ENCODE measurements at regions not wholly inside any gene's neighbourhood (a gene's known extent, or its start where the extent isn't known, plus 50 kb on each side); places are given as distances from the start of the nearest gene placed in this dataset.
A peak's percentile ranks its signal among the peaks of the same experiment; 100 is the strongest.

DNA sequence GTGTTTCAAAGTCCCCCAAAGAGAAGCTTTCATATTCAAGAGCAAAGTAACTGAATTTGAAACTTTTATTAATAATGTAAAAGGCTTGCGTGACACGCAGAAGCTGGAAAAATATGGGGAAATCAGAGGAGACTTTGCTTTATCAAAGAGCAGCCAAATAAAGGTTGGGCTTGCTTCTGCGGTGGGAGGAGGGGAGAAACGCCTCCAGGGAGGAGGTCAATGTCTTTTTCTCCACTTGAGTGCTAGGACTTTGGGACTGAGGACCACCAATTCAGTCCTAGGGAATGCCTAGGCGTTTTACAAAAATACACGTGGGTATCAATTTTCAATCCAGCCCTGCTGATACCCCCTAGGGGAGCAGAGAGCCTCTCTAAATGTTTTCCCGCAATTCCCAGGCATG, 60.9 kb upstream of the FZD10 start:
- DNase-seq (ENCODE audit: low read depth in 1 of 2, low spot score in 1 of 2) = no peak
- no peak overlapping the region for H3K27ac ChIP-seq
- TF ChIP-seq, protein P1, sequence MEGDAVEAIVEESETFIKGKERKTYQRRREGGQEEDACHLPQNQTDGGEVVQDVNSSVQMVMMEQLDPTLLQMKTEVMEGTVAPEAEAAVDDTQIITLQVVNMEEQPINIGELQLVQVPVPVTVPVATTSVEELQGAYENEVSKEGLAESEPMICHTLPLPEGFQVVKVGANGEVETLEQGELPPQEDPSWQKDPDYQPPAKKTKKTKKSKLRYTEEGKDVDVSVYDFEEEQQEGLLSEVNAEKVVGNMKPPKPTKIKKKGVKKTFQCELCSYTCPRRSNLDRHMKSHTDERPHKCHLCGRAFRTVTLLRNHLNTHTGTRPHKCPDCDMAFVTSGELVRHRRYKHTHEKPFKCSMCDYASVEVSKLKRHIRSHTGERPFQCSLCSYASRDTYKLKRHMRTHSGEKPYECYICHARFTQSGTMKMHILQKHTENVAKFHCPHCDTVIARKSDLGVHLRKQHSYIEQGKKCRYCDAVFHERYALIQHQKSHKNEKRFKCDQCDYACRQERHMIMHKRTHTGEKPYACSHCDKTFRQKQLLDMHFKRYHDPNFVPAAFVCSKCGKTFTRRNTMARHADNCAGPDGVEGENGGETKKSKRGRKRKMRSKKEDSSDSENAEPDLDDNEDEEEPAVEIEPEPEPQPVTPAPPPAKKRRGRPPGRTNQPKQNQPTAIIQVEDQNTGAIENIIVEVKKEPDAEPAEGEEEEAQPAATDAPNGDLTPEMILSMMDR (IDR thresholded peaks at IDR 0.05; ENCODE audit: low read depth, low read length) = no peak
- peaks cover 6% of the 10 kb centered on the region for H3K4me1 ChIP-seq (ENCODE audit: low read depth)
- no peaks in the 10 kb centered on the region for H3K9me3 ChIP-seq (ENCODE audit: low read depth)
- H3K27me3 ChIP-seq = no peaks in the 10 kb centered on the region
- H3K4me3 ChIP-seq = no peak overlapping the region
- H3K36me3 ChIP-seq = no peaks in the 10 kb centered on the region

DNA sequence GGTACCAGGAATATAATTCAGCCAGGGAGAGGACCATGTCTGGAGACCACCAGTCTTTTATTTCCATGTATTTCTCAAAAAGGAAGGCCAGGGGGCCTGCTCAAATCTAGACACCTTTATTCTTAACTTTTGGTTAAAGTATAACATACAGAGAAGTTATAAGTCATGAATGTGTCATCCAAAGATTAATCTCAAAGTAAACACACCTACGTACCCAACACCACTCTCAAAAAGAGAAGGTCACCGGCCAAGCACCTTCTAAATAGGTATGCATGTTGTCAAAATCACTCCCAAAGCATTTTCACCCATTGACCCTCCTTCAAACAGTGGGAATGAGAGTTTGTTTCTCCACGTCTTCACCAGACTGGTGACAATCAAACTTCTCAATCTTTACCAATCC, 60.0 kb upstream of the FZD10 start:
- Histone ChIP-seq H3K36me3 (no peaks in the 10 kb centered on the region), H3K4me1 (ENCODE audit: low read depth) (peaks cover 6% of the 10 kb centered on the region), H3K27me3 (no peaks in the 10 kb centered on the region), H3K27ac (no peak overlapping the region), H3K9me3 (ENCODE audit: low read depth) (no peaks in the 10 kb centered on the region), H3K4me3 (no peak overlapping the region)
- TF ChIP-seq, protein P1 (IDR thresholded peaks at IDR 0.05; ENCODE audit: low read depth, low read length) = no peak
- DNase-seq (ENCODE audit: low read depth in 1 of 2, low spot score in 1 of 2) = no peak

DNA sequence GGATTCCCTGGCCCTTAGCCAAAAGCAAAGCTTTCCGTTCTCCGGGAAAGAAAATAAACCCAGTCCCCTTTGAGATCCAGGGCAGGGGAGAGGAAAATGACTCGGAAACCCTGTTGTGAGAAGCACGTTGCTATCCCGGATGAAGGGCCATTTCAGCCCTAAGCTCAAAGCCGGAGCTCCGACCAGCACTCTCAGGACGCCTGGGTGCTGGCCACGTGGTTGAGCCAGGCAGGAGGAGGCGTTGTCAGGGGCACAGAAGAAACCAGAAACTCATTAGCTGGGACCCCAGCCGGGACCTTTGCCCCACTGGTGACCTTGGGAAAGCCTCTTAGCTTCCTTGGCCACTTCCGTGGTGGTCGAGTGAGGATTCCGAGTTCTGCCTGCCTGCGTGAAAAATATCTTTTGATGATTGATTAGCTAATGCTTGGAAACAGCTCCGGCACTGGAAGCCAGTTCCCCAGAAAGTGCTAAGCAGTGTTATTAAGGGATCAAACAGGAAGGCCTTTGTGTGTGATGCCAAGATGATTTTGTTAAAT, 57.6 kb upstream of the FZD10 start:
- Histone ChIP-seq H3K4me3 (no peak overlapping the region), H3K9me3 (ENCODE audit: low read depth) (no peaks in the 10 kb centered on the region), H3K27ac (no peak overlapping the region), H3K4me1 (ENCODE audit: low read depth) (peaks cover 6% of the 10 kb centered on the region), H3K27me3 (no peaks in the 10 kb centered on the region), H3K36me3 (no peaks in the 10 kb centered on the region)
- TF ChIP-seq, protein P1 (IDR thresholded peaks at IDR 0.05; ENCODE audit: low read depth, low read length) = no peak
- DNase-seq (ENCODE audit: low read depth in 1 of 2, low spot score in 1 of 2) = peak in 1 of 2 donors; percentile 39

DNA sequence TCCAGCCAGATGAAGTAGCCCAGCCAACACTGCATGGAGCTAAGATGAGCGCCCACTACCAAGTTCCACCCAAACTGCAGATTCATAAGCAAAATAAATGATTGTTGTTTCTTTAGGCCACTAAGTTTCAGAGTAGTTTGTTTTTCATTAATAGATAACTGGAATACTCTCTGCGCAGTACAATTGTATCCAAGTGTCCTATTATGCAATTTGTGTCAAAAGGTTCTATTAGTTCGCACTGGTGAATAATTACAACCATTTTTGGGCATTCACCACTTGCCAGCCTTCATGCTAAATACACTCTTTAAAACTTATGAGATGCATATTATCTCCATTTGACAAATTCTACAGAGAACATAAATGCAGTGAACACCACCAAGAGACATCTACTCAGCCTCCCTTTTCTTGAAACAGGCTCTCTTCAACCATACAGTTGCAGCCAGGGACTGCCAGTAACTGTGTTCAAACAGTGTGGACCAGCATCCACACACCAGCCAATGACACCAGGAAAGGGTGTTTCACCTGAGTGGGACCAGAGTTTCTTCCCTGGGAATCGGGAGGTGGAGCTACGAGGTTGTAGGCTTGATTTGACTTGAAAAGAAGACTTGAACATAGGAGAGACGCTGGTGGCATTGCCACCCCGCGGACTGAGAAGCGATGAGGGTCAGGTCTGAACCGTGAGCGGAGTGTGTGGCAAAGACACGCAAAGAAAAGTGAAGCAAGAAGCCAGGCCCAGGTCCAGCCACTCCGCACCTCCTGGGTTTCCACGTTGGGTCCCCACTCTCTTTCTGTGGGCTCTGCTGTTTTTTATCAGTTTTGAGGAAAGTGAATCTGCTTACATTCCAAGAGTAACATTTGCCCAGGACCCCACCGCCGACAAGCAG, 53.0 kb upstream of the FZD10 start:
- no peak for DNase-seq (ENCODE audit: low read depth in 1 of 2, low spot score in 1 of 2)
- Histone ChIP-seq H3K27me3 (no peaks in the 10 kb centered on the region), H3K4me3 (no peak overlapping the region), H3K9me3 (ENCODE audit: low read depth) (no peaks in the 10 kb centered on the region), H3K27ac (no peak overlapping the region), H3K4me1 (ENCODE audit: low read depth) (peaks cover 6% of the 10 kb centered on the region), H3K36me3 (no peaks in the 10 kb centered on the region)
- TF ChIP-seq, protein P1 (IDR thresholded peaks at IDR 0.05; ENCODE audit: low read depth, low read length) = no peak

DNA sequence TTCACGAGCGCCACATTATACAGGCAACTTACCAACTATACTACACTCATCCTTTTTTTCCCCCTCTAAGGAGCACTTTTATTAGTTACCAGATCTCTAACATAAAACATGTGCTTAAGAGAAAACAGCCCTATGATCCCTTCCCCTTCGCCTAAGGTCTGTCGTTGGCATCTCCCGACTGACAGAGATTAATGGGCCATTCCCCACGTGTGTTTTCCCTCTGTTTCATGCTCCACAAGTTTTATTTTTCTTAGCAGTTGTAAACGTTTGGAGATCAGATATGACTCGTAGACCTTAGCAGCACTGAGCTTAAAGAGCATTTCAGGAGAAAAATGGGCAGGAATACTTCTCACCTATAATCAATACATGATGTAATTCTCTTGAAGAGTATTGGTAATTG, 51.4 kb upstream of the FZD10 start:
- no peak overlapping the region for H3K27ac ChIP-seq
- H3K4me3 ChIP-seq = no peak overlapping the region
- TF ChIP-seq, protein P1 (IDR thresholded peaks at IDR 0.05; ENCODE audit: low read depth, low read length) = no peak
- H3K4me1 ChIP-seq (ENCODE audit: low read depth) = no peaks in the 10 kb centered on the region
- no peak for DNase-seq (ENCODE audit: low read depth in 1 of 2, low spot score in 1 of 2)
- no peaks in the 10 kb centered on the region for H3K36me3 ChIP-seq
- no peaks in the 10 kb centered on the region for H3K9me3 ChIP-seq (ENCODE audit: low read depth)
- H3K27me3 ChIP-seq = no peaks in the 10 kb centered on the region

Data from cardiac muscle cell (in vitro differentiated cells and primary cell).